ENCODE measurements at regions not wholly inside any gene's neighbourhood (a gene's known extent, or its start where the extent isn't known, plus 50 kb on each side); places are given as distances from the start of the nearest gene placed in this dataset.

DNA sequence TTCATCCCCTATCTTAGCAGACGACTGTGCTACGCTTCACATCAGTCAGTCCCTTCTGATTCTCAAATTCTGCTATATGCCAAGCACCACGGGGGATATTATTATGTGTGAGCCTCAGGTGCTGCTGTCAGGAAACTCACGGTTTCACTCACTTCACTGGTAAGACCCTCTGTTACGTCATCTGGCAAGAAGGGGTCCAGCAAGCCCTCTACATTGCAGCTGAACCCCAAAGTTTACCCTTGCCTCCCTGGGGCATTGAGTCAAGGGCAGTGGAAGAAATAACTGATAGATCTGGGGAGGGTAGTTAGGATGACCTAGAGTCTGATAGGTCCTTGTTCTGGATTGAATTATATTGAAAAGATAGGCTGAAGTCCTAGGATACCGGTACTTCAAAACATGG, 237.4 kb downstream of the RRAGC start:
- intact Hi-C loops (cut with micrococcal nuclease; ENCODE audit: unreplicated experiment): no loop called here
- no peak for TF ChIP-seq CTCF (IDR thresholded peaks at IDR 0.05; ENCODE audit: unreplicated experiment)
- no TSS peak for BruUV-seq (replicated peaks)
- Mint-ChIP-seq H3K27me3 (ENCODE audit: unreplicated experiment) (peaks cover 74% of the 10 kb centered on the region), H3K36me3 (ENCODE audit: insufficient read depth, unreplicated experiment) (no peaks in the 10 kb centered on the region), H3K4me3 (ENCODE audit: low read depth, unreplicated experiment) (no peak overlapping the region), H3K27ac (ENCODE audit: unreplicated experiment) (no peak overlapping the region), H3K9me3 (ENCODE audit: low read depth, unreplicated experiment) (no peaks in the 10 kb centered on the region), H3K4me1 (ENCODE audit: low read depth, unreplicated experiment) (no peaks in the 10 kb centered on the region)
- no peak for DNase-seq
- CTCF ChIA-PET: no interaction called here

DNA sequence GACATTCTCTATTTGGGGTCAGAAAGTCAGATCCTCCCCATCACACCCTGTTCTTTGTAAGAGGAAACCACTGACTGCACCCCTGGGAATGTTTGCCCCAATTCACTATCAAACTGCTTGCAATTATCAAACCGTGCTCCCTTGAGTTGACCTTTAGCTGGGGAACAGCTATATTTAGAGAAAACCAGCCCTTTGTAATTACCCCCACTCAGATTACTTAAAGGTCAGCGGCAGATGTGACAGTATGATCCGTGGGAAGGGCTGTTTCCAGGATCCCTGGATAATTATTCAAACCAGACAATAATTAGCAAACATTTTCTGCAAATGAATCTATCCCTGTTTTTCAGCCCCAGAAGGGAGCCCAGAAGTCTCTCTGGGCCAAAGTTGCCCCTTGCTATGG, 242.7 kb downstream of the RRAGC start:
- TF ChIP-seq CTCF (IDR thresholded peaks at IDR 0.05; ENCODE audit: unreplicated experiment): no peak
- H3K9me3 Mint-ChIP-seq (ENCODE audit: low read depth, unreplicated experiment): peaks cover 5% of the 10 kb centered on the region
- no TSS peak for BruUV-seq (replicated peaks)
- no peaks in the 10 kb centered on the region for H3K36me3 Mint-ChIP-seq (ENCODE audit: insufficient read depth, unreplicated experiment)
- CTCF ChIA-PET: no interaction called here
- peaks cover 77% of the 10 kb centered on the region for H3K27me3 Mint-ChIP-seq (ENCODE audit: unreplicated experiment)
- no peak for DNase-seq
- H3K4me1 Mint-ChIP-seq (ENCODE audit: low read depth, unreplicated experiment): no peaks in the 10 kb centered on the region
- no peak overlapping the region for H3K4me3 Mint-ChIP-seq (ENCODE audit: low read depth, unreplicated experiment)
- intact Hi-C loops (cut with micrococcal nuclease; ENCODE audit: unreplicated experiment): no loop called here
- H3K27ac Mint-ChIP-seq (ENCODE audit: unreplicated experiment): no peak overlapping the region

DNA sequence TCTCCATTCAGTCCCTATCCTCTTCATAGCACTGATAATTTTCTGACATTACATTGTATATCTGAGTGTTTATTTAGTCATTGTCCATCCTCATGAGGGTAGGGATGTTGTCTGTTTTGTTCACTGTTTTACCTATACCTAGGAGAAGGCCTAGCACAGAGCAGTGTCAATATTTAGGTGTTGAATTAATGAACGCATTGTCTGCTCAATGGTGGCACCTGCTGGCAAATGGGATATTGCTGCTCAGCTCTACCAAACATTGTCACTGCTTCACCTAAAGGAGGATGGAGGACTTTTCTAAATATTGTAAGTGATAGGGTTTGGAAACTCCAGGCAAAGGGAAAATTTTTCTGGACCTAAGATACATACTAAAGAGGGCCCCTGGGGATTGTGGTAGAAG, 243.9 kb downstream of the RRAGC start:
- no TSS peak for BruUV-seq (replicated peaks)
- H3K27me3 Mint-ChIP-seq (ENCODE audit: unreplicated experiment): peaks cover 78% of the 10 kb centered on the region
- intact Hi-C loops (cut with micrococcal nuclease; ENCODE audit: unreplicated experiment): no loop called here
- no peak for TF ChIP-seq CTCF (IDR thresholded peaks at IDR 0.05; ENCODE audit: unreplicated experiment)
- H3K36me3 Mint-ChIP-seq (ENCODE audit: insufficient read depth, unreplicated experiment): no peaks in the 10 kb centered on the region
- no peak overlapping the region for H3K4me3 Mint-ChIP-seq (ENCODE audit: low read depth, unreplicated experiment)
- no peaks in the 10 kb centered on the region for H3K4me1 Mint-ChIP-seq (ENCODE audit: low read depth, unreplicated experiment)
- no peak overlapping the region for H3K27ac Mint-ChIP-seq (ENCODE audit: unreplicated experiment)
- CTCF ChIA-PET: no interaction called here
- H3K9me3 Mint-ChIP-seq (ENCODE audit: low read depth, unreplicated experiment): peaks cover 5% of the 10 kb centered on the region
- no peak for DNase-seq

- Mint-ChIP-seq H3K4me3 (ENCODE audit: low read depth, unreplicated experiment) (no peak overlapping the region), H3K36me3 (ENCODE audit: insufficient read depth, unreplicated experiment) (no peaks in the 10 kb centered on the region), H3K27me3 (ENCODE audit: unreplicated experiment) (peaks cover 86% of the 10 kb centered on the region), H3K27ac (ENCODE audit: unreplicated experiment) (no peak overlapping the region), H3K9me3 (ENCODE audit: low read depth, unreplicated experiment) (peaks cover 5% of the 10 kb centered on the region), H3K4me1 (ENCODE audit: low read depth, unreplicated experiment) (no peaks in the 10 kb centered on the region)
- intact Hi-C loops (cut with micrococcal nuclease; ENCODE audit: unreplicated experiment): no loop called here
- no peak for DNase-seq
- no peak for TF ChIP-seq CTCF (IDR thresholded peaks at IDR 0.05; ENCODE audit: unreplicated experiment)
- no TSS peak for BruUV-seq (replicated peaks)
- CTCF ChIA-PET: interaction anchor here (0.9 kb wide), 1 partner anchor 104 kb away, joined by 3 read pairs; no protein-coding TSS in a partner anchor
Observed at GRCh38 chr1:38614861-38615260, 244.7 kb downstream of the RRAGC start.

Measured in Calu3 (cell line).